Chondrocyte (in vitro differentiated cells): ENCODE measurements at regions not wholly inside any gene's neighbourhood (a gene's known extent, or its start where the extent isn't known, plus 50 kb on each side); places are given as distances from the start of the nearest gene placed in this dataset.

Source experiments
- DNase-seq: peaks from one replicate; pipeline ENCODE4 v3.0.0; 2021; ENCODE audit warnings: mixed read lengths, low spot score
- H3K27ac Mint-ChIP-seq: one replicate; pipeline ENCODE4 v1.8.0; 2021; ENCODE audit warnings: mild to moderate bottlenecking, moderate library complexity, mixed read lengths; ENCODE audit not compliant: unreplicated experiment
- H3K27me3 Mint-ChIP-seq: 2 replicates; pipeline ENCODE4 v1.8.0; 2021; ENCODE audit warnings: low read depth, mixed read lengths
- H3K36me3 Mint-ChIP-seq: 2 replicates; pipeline ENCODE4 v1.8.0; 2021; ENCODE audit warnings: low read depth, mixed read lengths
- H3K4me1 Mint-ChIP-seq: 2 replicates; pipeline ENCODE4 v1.8.0; 2021; ENCODE audit warnings: low read depth, mild to moderate bottlenecking, mixed read lengths
- H3K4me3 Mint-ChIP-seq: one replicate; pipeline ENCODE4 v1.8.0; 2021; ENCODE audit warnings: mild to moderate bottlenecking, moderate library complexity, mixed read lengths; ENCODE audit not compliant: unreplicated experiment
- H3K9me3 Mint-ChIP-seq: 2 replicates; pipeline ENCODE4 v1.8.0; 2021; ENCODE audit warnings: low read depth, mixed read lengths
- TF ChIP-seq, protein P1 (sequence below): fragments of 200-600 bp; sonication (generic); IDR thresholded peaks from 2 replicates; pipeline ENCODE4 v1.5.0; 2021; ENCODE audit warnings: antibody characterized with exemption, mild to moderate bottlenecking, moderate library complexity

DNA sequence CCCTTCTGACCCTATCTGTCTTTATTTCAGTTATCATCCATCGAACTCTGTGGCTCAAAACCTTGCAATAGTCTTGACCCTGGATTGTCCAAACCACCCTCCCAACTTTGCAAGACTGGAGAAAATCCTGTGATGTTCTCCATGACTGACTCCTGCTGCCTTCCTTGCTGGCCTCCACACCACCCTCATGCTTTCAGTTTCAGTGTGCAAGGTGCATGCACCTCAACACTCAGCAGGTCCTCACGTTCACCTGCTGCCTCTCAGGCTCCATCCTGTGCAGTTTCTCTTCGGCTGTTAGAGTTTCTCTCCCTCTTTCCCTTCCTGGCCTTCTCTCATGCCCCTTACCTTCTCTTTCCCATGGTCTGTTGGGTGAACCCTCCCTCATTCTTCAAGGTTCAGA lies 59.4 kb upstream of the ASIC2 start:
- Mint-ChIP-seq H3K27ac (no peak overlapping the region), H3K9me3 (peaks cover 5% of the 10 kb centered on the region), H3K36me3 (no peaks in the 10 kb centered on the region), H3K4me3 (no peak overlapping the region), H3K4me1 (no peaks in the 10 kb centered on the region), H3K27me3 (peaks cover 1% of the 10 kb centered on the region)
- TF ChIP-seq, protein P1, sequence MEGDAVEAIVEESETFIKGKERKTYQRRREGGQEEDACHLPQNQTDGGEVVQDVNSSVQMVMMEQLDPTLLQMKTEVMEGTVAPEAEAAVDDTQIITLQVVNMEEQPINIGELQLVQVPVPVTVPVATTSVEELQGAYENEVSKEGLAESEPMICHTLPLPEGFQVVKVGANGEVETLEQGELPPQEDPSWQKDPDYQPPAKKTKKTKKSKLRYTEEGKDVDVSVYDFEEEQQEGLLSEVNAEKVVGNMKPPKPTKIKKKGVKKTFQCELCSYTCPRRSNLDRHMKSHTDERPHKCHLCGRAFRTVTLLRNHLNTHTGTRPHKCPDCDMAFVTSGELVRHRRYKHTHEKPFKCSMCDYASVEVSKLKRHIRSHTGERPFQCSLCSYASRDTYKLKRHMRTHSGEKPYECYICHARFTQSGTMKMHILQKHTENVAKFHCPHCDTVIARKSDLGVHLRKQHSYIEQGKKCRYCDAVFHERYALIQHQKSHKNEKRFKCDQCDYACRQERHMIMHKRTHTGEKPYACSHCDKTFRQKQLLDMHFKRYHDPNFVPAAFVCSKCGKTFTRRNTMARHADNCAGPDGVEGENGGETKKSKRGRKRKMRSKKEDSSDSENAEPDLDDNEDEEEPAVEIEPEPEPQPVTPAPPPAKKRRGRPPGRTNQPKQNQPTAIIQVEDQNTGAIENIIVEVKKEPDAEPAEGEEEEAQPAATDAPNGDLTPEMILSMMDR, result no peak
- no peak for DNase-seq

DNA sequence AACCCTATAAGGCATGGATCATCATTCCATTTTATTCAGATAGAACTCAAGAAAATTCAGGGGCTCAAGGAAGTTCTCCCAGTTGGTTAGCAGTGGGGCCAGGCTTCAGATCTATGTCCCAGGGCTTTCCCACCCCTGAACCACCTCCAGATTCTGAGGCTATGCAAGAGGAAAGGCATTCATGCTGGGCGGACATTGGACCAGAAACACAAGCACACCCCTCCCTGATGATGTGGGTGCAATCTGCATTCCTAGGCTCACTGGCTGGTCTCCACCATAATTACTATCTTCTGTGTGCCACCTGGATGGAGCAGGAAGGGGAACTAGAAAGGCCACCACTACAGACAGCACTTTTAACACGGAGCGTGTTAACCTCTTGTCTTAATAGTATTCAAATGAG lies 63.2 kb upstream of the ASIC2 start:
- H3K27ac Mint-ChIP-seq, result no peak overlapping the region

DNA sequence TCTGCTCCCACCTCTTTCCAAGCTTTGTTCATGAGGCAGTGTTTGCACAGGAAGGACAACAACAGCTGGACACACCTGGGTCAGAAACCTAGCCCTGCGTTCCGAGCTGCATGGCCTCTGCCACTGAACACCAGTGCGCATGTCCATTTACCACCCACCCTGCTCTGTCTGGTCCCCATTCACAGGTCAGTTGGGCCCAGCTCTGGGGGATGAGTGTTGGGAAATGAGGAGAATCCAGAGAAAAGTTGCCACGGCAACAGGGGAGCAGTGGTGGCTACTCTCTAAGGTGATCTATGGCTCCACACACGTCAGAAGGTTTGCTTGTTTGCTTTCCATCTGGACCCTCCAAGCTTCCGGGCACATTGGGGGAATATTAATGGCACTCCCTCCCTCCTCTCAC lies 70.4 kb upstream of the ASIC2 start:
- Mint-ChIP-seq H3K9me3 (peaks cover 7% of the 10 kb centered on the region), H3K27ac (no peak overlapping the region), H3K27me3 (no peaks in the 10 kb centered on the region), H3K36me3 (no peaks in the 10 kb centered on the region), H3K4me3 (no peak overlapping the region), H3K4me1 (no peaks in the 10 kb centered on the region)
- TF ChIP-seq, protein P1, result no peak
- DNase-seq, result no peak

More for the DNA sequence above, 63.2 kb upstream of the ASIC2 start:
- Mint-ChIP-seq H3K4me1 (no peaks in the 10 kb centered on the region), H3K9me3 (peaks cover 5% of the 10 kb centered on the region), H3K27me3 (peaks cover 1% of the 10 kb centered on the region), H3K4me3 (no peak overlapping the region), H3K36me3 (no peaks in the 10 kb centered on the region)
- DNase-seq, result no peak
- TF ChIP-seq, protein P1, result no peak

DNA sequence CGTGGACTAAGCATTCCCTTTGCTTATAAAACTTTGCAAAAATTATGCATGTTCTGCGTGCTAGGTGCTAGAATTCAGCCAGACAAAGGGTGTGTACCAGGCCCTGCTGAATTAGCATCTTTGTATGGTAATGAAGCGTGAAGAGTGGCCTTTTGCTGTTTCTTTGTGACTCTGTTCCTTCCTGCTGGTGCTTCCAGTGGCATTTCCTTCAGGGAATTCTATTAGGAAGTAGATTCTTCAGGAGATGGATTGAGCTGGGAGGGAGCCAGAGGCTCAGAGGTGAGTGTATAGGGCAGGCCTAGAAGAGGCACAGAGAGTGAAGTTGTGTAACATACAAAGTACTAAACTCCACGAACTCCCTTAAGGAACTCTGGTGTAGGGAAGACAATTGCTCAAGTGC lies 73.9 kb upstream of the ASIC2 start:
- TF ChIP-seq, protein P1, result no peak
- no peaks in the 10 kb centered on the region for H3K36me3 Mint-ChIP-seq
- H3K27me3 Mint-ChIP-seq, result no peaks in the 10 kb centered on the region

DNA sequence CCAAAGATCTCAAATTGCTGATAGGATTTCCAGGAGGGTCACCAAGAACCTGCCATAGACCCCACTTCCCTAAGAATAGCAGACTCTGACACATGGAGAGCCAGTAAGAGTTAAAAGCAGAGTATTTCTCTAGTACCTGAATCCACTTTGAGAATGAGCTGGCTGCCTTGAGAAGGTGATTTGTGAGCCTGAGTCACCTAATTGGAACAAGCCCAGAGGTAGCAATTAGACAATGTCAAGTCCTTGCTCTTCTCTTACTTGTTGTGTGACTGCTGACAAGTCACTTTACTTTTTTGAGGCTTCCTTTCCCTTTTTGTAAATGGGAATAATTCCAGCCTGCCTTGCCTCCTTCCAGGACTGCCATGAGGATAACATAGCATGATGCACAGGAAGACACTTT lies 76.1 kb upstream of the ASIC2 start:
- peaks cover 10% of the 10 kb centered on the region for H3K9me3 Mint-ChIP-seq
- no peaks in the 10 kb centered on the region for H3K27me3 Mint-ChIP-seq
- TF ChIP-seq, protein P1, result no peak
- H3K27ac Mint-ChIP-seq, result no peak overlapping the region
- no peak for DNase-seq
- H3K4me1 Mint-ChIP-seq, result no peaks in the 10 kb centered on the region
- H3K36me3 Mint-ChIP-seq, result no peaks in the 10 kb centered on the region
- no peak overlapping the region for H3K4me3 Mint-ChIP-seq

More for the DNA sequence above, 73.9 kb upstream of the ASIC2 start:
- no peaks in the 10 kb centered on the region for H3K4me1 Mint-ChIP-seq
- H3K9me3 Mint-ChIP-seq, result peaks cover 10% of the 10 kb centered on the region
- no peak for DNase-seq
- H3K4me3 Mint-ChIP-seq, result no peak overlapping the region
- H3K27ac Mint-ChIP-seq, result no peak overlapping the region
